ENCODE measurements at regions not wholly inside any gene's neighbourhood (a gene's known extent, or its start where the extent isn't known, plus 50 kb on each side); places are given as distances from the start of the nearest gene placed in this dataset.
"Not testable (repeated sequence)": the region's sequence is repeated elsewhere in the genome, so short reads cannot be mapped to it uniquely, and the experiment has no call there.

DNA sequence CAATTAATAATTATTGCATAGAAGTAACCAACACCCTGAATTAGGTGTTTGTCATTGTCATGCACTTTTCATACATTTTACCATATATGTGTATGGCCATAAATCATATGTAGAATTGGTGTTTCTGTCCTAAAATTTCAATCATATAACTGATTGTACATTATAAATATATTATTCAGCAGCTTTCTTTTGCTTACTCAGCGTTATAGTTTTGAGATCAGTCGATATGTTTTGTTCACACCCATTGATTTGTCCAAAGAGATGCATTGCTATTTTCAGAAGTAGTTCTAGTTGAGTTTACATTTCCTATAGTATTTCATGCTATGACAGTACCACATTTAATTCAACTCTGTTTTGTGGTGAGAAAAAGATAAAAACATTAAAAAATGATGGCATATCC lies 50.5 kb upstream of the PARP4 start:
- no peak for TF ChIP-seq CTCF (IDR thresholded peaks at IDR 0.05)
- Histone ChIP-seq H3K27ac (no peak overlapping the region), H3K9me3 (no peaks in the 10 kb centered on the region), H3K27me3 (no peaks in the 10 kb centered on the region), H3K36me3 (no peaks in the 10 kb centered on the region), H3K4me3 (no peak overlapping the region), H3K4me1 (no peaks in the 10 kb centered on the region)
- no peak for DNase-seq (ENCODE audit: low spot score in 2 of 2)
- intact Hi-C loops (cut with DNase I) = no loop called here

GRCh38 chr13:24563971-24564370 lies 51.4 kb upstream of the PARP4 start:
- H3K4me1 ChIP-seq; H3K36me3 ChIP-seq; H3K27me3 ChIP-seq; H3K9me3 ChIP-seq; DNase-seq (ENCODE audit: low spot score in 2 of 2); intact Hi-C loops (cut with DNase I); H3K4me3 ChIP-seq; H3K27ac ChIP-seq: not testable (repeated sequence)

DNA sequence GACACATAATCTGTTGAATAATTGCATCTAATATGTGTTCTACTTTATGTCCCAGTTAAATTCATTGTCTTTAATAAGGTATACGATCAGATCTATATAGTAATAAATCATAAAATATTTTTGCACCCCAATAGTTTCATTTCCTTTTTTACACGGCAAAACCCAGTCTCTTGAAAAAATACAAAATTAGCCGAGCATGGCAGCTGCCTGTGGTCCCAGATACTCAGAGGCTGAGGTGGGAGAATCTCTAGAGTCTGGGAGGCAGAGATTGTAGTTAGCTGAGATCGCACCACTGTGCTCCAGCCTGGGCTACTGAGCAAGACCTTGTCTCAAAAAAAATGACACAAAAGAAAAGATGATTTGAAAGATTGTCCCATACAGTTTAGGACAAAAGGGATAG lies 52.3 kb upstream of the PARP4 start:
- Histone ChIP-seq H3K27ac (no peak overlapping the region), H3K36me3 (no peaks in the 10 kb centered on the region), H3K4me3 (no peak overlapping the region), H3K9me3 (no peaks in the 10 kb centered on the region), H3K4me1 (no peaks in the 10 kb centered on the region), H3K27me3 (no peaks in the 10 kb centered on the region)
- intact Hi-C loops (cut with DNase I) = no loop called here
- DNase-seq (ENCODE audit: low spot score in 2 of 2) = no peak
- TF ChIP-seq CTCF (IDR thresholded peaks at IDR 0.05) = no peak

DNA sequence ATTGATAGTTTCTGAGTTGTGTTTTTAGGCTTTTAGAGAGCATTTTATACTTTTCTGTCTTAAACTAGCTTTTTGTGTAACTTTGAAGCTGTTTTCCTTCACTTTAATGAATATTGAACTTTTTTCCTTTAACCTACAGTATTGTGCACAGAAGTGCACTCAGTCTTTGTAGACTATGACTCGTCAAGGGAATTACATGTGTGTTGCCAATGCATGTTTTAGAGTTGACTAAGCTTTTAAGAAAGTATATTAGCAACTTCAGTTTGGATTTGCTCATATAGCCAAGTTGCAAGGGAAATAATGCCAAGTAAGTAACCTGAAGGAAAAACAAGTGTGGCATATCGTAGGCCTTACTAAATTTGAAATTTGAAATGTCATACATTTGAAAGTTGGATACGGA lies 55.0 kb upstream of the PARP4 start:
- H3K27me3 ChIP-seq; H3K9me3 ChIP-seq; H3K4me1 ChIP-seq; H3K36me3 ChIP-seq; DNase-seq (ENCODE audit: low spot score in 2 of 2); H3K27ac ChIP-seq; intact Hi-C loops (cut with DNase I); H3K4me3 ChIP-seq: not testable (repeated sequence)

- no peak for TF ChIP-seq CTCF (IDR thresholded peaks at IDR 0.05)
- intact Hi-C loops (cut with DNase I) = no loop called here
- no peaks in the 10 kb centered on the region for H3K27me3 ChIP-seq
- no peak for DNase-seq (ENCODE audit: low spot score in 2 of 2)
- no peak overlapping the region for H3K4me3 ChIP-seq
- H3K36me3 ChIP-seq = no peaks in the 10 kb centered on the region
- H3K27ac ChIP-seq = no peak overlapping the region
- H3K9me3 ChIP-seq = no peaks in the 10 kb centered on the region
- H3K4me1 ChIP-seq = no peaks in the 10 kb centered on the region
These were observed 62.3 kb upstream of the PARP4 start for GRCh38 chr13:24574847-24575246.

GRCh38 chr13:24580315-24580714 lies 67.7 kb upstream of the PARP4 start:
- H3K27me3 ChIP-seq; H3K9me3 ChIP-seq; H3K4me3 ChIP-seq; H3K27ac ChIP-seq; DNase-seq (ENCODE audit: low spot score in 2 of 2); H3K36me3 ChIP-seq; H3K4me1 ChIP-seq: not testable (repeated sequence)
- intact Hi-C loops (cut with DNase I) = loop anchor here (2.0 kb wide), 1 partner anchor 148 kb away; no protein-coding TSS in a partner anchor
- TF ChIP-seq CTCF (IDR thresholded peaks at IDR 0.05) = peak; percentile 15 to 54 (median 33)

- not testable (repeated sequence) for H3K9me3 ChIP-seq; H3K27me3 ChIP-seq; H3K27ac ChIP-seq; H3K4me1 ChIP-seq; H3K4me3 ChIP-seq; H3K36me3 ChIP-seq; DNase-seq (ENCODE audit: low spot score in 2 of 2)
- intact Hi-C loops (cut with DNase I) = loop anchor here (2.0 kb wide), 1 partner anchor 147 kb away; no protein-coding TSS in a partner anchor
These were observed 69.0 kb upstream of the PARP4 start for GRCh38 chr13:24581578-24581977.

DNA sequence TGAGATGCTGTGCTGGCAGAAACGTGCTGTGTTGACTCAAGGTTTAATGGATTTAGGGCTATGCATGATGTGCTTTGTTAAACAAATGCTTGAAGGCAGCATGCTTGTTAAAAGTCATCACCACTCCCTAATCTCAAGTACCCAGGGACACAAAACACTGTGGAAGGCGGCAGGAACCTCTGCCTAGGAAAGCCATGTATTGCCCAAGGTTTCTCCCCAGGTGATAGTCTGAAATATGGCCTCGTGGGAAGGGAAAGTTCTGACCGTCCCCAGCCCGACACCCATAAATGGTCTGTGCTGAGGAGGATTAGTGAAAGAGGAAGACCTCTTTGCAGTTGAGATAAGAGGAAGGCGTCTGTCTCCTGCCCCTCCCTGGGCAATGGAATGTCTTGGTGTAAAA lies 79.1 kb upstream of the PARP4 start:
- H3K4me3 ChIP-seq; H3K27ac ChIP-seq; H3K27me3 ChIP-seq; H3K36me3 ChIP-seq; H3K4me1 ChIP-seq; H3K9me3 ChIP-seq; intact Hi-C loops (cut with DNase I); DNase-seq (ENCODE audit: low spot score in 2 of 2): not testable (repeated sequence)

GRCh38 chr13:24597906-24598670 lies 82.1 kb upstream of the ATP12A start:
- intact Hi-C loops (cut with DNase I) = loop anchor here (5.0 kb wide), 1 partner anchor 354 kb away; no protein-coding TSS in a partner anchor
- not testable (repeated sequence) for DNase-seq (ENCODE audit: low spot score in 2 of 2); H3K27me3 ChIP-seq

GRCh38 chr13:24599019-24599791 lies 81.0 kb upstream of the ATP12A start:
- H3K36me3 ChIP-seq; H3K9me3 ChIP-seq; H3K4me3 ChIP-seq; H3K27me3 ChIP-seq; DNase-seq (ENCODE audit: low spot score in 2 of 2); H3K27ac ChIP-seq; H3K4me1 ChIP-seq: not testable (repeated sequence)
- intact Hi-C loops (cut with DNase I) = loop anchor here (5.0 kb wide), 1 partner anchor 353 kb away; no protein-coding TSS in a partner anchor

More at GRCh38 chr13:24597906-24598670, 82.1 kb upstream of the ATP12A start:
- not testable (repeated sequence) for H3K4me1 ChIP-seq, H3K36me3 ChIP-seq, H3K9me3 ChIP-seq, H3K4me3 ChIP-seq, H3K27ac ChIP-seq
